HG02885 (cell line): ENCODE measurements at regions not wholly inside any gene's neighbourhood (a gene's known extent, or its start where the extent isn't known, plus 50 kb on each side); places are given as distances from the start of the nearest gene placed in this dataset.
"Not testable (repeated sequence)": the region's sequence is repeated elsewhere in the genome, so short reads cannot be mapped to it uniquely, and the experiment has no call there.

ENCODE experiments used
- ATAC-seq: cut with Tn5 transposase; IDR thresholded peaks from one replicate; pipeline ENCODE4 v1.9.1; 2021; ENCODE audit warnings: mild to moderate bottlenecking; ENCODE audit not compliant: unreplicated experiment, poor library complexity

GRCh38 chr4:186775902-186776301, 52.2 kb upstream of the FAT1 start:
- ATAC-seq = no peak

GRCh38 chr4:186778134-186778533, 54.5 kb upstream of the FAT1 start:
- no peak for ATAC-seq

- ATAC-seq = no peak
These were observed 56.8 kb upstream of the FAT1 start for GRCh38 chr4:186780291-186781031.

GRCh38 chr4:186781032-186781917, 57.6 kb upstream of the FAT1 start:
- ATAC-seq = no peak

GRCh38 chr4:186782302-186782701, 58.6 kb upstream of the FAT1 start:
- no peak for ATAC-seq

GRCh38 chr4:186787536-186787935, 63.9 kb upstream of the FAT1 start:
- ATAC-seq = no peak

- no peak for ATAC-seq
These were observed 66.0 kb upstream of the FAT1 start for GRCh38 chr4:186789651-186790050.

- ATAC-seq = no peak
These were observed 67.0 kb upstream of the FAT1 start for GRCh38 chr4:186790630-186791029.

GRCh38 chr4:186792728-186793366, 69.2 kb upstream of the FAT1 start:
- no peak for ATAC-seq

- no peak for ATAC-seq
These were observed 75.4 kb upstream of the FAT1 start for GRCh38 chr4:186798951-186799659.

GRCh38 chr4:186805020-186805820, 81.6 kb upstream of the FAT1 start:
- ATAC-seq = no peak

GRCh38 chr4:186805917-186806316, 82.3 kb upstream of the FAT1 start:
- not testable (repeated sequence) for ATAC-seq

- ATAC-seq = no peak
These were observed 83.2 kb upstream of the FAT1 start for GRCh38 chr4:186806679-186807421.

GRCh38 chr4:186807808-186808629, 84.4 kb upstream of the FAT1 start:
- ATAC-seq = no peak

- ATAC-seq = no peak
These were observed 85.0 kb upstream of the FAT1 start for GRCh38 chr4:186808630-186809018.

GRCh38 chr4:186809070-186809469, 85.4 kb upstream of the FAT1 start:
- no peak for ATAC-seq

- no peak for ATAC-seq
These were observed 87.0 kb upstream of the FAT1 start for GRCh38 chr4:186810613-186811150.

GRCh38 chr4:186812592-186812991, 88.9 kb upstream of the FAT1 start:
- ATAC-seq = no peak
